ENCODE measurements at regions not wholly inside any gene's neighbourhood (a gene's known extent, or its start where the extent isn't known, plus 50 kb on each side); places are given as distances from the start of the nearest gene placed in this dataset.

DNA sequence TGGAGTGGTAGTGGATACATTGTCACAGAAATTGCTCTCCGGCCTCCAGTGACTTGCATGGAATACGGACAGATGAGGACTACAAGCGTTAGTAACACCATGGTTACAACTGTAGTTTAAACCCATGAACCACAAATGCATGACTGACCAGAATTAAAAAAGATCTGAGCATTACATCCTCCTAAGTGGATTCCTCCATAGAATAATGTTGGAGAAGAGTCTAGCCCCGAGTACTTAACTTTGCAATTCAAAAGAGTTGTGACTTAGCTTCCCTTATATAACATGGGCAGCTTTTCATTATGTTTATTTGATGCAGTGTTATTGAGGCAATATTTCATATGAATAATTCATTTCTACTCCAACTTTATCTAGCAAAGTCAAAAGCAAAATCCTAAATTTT, 457.2 kb upstream of the TMPO start:
- FAIRE-seq = no peak

DNA sequence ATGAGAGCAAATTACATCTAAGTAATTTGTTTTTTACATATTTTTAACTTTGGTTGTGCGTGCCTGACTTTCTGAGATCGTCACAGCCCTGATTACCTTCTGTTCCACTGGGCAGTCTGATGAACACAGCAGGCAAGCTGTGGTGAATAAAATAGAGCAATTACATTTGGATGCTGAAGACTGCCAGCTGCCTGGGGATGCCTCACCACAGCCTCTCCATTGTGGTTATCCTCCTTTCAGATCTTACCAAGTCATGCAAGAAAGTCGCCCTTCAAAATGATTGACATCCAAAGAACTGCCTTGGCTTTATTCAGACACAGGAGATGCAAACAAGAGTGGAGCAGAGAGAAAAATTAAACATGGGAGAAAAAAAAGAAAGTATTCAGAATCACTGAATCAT, 456.6 kb upstream of the TMPO start:
- DNase-seq (ENCODE audit: low spot score) (no peak), FAIRE-seq (no peak)

More for the DNA sequence above, 457.2 kb upstream of the TMPO start:
- no peak for DNase-seq (ENCODE audit: low spot score)

DNA sequence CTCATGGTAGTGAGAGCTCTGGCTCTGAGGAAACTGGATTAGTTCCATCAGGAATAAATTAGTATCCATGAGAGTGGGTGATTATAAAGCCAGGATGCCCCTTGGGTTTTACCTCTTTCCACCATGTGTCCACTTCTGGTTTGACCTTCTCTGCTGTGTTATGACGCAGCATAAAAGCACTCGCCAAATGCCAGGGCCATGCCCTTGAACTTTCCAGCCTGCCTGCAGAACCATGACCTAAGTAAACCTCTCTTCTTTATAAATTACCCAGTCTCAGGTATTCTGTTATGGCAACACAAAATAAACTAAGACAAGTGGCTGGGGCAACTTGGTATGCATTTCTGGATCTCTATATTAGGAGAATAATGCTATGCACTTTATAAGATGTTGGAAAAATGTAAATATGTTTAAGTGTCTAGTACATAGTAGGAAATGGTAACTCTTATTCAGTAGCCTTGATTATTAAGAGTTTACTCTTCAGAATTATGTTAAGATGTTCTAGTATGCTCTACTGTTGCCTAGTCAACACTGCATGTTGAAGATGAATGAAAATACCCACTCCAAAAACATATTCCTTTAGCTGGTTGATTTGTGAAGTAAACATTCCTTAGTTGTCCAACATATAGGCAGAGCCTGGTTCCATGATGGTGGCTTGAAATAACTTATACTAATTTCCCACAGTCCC, 455.6 kb upstream of the TMPO start:
- FAIRE-seq (no peak), DNase-seq (ENCODE audit: low spot score) (no peak)

DNA sequence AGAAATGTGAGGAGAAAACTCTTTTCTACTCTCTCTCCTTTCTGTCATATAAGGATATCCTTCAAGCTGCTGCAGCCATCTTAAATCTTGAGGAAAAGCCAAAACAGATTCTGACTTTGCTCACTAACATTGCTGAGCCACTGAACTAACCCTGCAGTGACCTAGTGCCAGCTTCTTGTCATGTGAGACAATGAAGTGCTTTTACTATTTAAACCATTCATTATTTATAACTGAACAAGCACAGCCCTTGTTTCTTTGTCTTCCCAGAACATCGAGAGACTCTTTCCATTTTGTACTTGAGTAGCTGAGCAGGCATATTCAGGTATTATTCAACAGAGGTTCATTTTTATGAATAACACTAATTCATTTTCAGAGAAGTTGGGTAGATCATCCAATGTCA, 455.0 kb upstream of the TMPO start:
- DNase-seq (ENCODE audit: low spot score) (no peak), FAIRE-seq (no peak)

DNA sequence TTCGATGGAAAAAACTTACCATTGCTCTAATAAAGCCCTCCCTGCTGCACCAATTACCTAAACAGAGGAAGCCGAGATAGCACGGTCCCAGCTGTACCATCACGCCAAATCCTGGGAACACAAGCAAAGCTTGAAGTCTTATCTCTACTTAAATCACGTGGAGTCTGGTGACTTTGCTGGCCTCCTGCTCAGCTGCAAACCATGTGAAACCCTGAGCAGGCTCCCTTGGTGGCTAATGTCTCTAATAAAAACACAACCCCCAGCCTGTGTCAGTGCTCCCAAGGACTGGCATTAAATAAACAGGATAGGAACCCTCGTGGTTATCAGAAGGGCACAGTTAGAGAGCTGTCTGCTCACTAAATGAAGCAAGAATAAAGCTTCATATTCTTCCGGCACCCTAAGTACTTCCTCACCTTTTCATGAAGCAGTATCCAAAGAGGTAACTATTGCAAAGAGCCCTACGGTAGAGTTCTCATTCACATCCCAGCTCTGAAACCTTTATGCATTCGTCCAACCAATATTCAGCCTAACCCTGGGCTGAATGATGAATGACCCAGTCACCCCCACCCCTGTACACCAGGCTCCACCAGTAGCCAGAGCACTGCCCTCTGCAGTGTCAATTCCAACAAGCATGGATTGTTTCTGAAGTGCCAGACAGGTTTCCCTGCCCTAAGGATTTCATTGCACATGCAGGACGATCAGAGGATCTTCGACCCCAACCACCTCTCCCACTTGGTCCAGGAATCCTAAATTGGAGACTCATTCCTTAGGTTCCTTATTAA, 452.7 kb upstream of the TMPO start:
- DNase-seq (ENCODE audit: low spot score) (no peak), FAIRE-seq (no peak)

DNA sequence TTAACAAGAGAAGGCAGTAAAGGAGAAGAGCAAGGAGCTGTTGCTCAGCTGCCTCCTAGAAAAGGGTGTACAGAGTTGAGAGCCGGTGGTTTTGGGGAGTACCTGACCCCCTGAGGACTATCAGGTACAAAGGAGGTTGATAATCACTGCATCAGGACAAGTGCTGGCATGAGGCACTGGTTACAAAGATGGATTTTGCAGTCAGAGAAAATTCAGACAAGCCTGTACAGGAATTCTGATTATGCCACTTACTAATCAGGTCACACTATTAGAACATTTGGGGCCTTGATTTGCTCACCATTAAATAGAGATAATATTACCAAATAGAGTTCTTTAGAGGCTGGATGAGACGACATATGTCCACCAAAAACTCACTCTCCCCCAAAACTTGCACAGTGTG, 450.9 kb upstream of the TMPO start:
- DNase-seq (ENCODE audit: low spot score) = no peak
- FAIRE-seq = no peak

DNA sequence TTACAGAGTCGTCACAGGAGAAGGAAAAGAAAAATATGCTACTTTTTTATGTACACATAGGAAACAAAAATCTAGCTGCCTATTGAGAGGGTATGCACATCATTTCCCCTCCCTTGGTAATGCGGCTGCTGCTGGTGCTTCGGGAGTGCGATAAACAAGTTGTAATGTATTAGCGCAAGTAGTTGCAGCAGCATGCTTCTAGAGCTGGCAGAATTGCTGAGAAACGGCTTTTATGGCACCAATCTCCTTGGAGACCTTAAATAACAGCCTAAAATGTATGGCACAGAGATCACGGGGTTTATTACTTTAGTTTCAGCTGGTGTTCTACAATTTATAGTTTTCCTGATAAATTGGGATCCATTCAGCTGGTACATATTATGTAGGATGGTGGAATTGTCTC, 447.6 kb upstream of the TMPO start:
- DNase-seq (ENCODE audit: low spot score) (no peak), FAIRE-seq (no peak)

DNA sequence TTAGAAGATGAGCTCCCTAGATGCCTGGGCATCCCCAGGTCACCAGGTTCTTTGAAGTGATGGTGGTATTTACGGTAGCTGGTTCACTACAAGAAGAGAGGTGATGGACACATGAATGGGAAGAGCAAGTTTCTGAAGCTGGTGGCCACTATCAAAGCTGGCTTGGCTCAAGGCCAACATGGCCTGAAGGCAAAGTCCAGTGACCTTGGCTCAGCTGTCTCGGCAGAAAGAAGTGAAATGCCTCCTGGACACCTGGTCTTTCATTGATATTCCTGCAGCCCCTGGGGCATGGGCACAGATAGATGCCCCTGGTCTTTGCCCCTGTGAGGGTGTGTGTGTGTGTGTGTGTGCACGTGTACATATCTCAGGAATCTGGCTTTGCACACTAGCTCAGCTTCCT, 441.8 kb upstream of the TMPO start:
- FAIRE-seq (no peak), DNase-seq (ENCODE audit: low spot score) (no peak)

DNA sequence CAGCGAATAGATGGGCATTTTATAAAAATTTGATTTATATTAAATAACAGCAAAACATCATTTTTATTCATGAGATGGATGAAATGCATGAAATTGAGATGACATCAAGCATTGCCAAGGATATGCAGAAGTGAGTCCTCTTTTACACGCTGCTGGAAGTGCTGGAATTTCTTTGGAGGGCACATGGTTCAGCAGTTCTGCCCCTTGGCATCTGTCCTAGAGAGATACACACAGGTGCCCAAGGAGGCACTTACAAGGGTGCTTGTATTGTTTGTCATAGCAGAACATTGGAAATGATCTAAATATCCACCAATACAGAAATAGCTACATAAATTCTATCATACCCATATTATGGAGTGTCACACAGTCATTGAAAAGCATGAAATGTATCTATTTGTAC, 441.1 kb upstream of the TMPO start:
- FAIRE-seq = no peak
- DNase-seq (ENCODE audit: low spot score) = no peak

DNA sequence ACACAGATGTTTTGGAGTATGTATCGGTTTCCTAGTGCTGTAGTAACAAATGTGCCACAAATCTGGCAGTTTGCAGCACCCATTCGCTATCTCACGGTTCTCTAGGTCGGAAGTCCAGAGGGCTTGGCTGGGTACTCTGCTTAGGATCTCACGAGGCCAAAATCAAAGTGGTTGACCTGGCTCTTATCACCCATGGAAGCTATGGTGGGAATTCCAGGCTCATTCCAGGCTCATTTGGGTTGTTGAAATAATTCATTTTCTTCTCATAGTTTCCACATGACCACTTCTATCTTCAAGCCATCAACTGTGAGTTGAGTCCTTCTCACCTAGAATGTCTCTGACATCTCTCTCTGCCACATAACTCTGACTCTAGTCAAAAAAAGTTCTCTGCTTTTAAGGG, 431.0 kb upstream of the TMPO start:
- FAIRE-seq = no peak
- DNase-seq (ENCODE audit: low spot score) = no peak

DNA sequence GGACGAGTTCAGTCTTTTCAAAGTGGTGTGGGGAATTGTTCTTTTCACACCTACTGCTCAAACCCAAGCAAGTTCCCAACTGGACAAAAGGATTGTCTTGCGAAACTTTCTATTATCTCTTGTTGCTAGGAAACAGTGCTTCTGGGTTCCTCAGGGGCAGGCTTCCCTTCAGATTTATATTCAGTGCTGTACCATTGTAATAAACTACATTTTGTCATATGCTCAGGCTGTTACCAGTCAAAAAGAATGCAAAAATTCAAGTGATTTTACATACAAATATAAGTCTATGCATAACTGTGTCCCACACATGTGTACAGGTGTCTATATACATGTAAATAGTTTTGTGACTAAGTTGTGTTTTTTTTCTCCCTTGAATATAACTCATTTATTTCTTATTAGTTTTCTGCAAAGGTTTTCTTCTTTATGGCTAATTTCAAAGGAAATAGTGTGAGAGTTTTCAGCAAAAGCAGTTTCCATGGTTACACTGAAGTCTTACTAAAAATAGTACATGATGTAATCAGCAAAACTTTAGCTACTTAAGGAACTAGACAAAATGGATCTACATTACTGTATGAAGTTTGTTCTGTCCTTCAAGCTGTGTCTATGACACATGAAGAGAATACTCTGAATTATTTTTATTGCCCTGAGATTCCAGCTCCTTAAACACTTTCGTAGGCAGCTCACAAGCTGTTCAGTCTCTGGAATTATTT, 430.2 kb upstream of the TMPO start:
- FAIRE-seq = no peak
- DNase-seq (ENCODE audit: low spot score) = no peak

DNA sequence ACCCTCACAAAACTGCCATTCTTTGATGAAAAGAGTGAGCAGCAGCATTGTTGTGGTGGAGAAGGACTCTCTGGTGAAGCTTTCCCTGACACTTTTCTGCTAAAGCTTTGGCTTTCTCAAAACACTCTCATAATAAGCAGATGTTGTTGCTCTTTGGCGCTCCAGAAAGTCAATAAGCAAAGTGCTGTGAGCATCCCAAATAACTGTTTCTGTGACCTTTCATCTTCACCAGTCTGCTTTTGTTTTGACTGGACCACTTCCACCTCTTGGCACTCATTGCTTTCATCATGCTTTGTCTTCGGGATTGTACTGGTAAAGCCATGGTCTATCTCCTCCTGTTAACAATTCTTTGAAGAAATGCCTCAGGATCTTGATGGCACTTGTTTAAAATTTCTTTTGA, 424.7 kb upstream of the TMPO start:
- FAIRE-seq (no peak), DNase-seq (ENCODE audit: low spot score) (no peak)

DNA sequence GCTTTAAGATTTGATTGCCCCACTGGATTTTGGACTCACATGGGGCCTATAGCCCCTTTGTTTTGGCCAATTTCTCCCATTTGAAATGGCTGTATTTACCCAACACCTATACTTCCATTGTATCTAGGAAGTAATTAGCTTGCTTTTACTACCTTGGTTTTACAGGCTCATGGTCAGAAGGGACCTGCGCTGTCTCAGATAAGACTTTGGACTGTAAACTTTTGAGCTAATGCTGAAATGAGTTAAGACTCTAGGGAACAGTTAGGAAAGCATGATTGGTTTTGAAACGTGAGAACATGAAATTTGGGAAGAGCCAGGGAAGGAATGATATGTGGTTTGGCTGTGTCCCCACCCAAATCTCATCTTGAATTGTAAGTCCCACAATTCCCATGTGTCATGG, 419.0 kb upstream of the TMPO start:
- DNase-seq (ENCODE audit: low spot score) (no peak), FAIRE-seq (no peak)

DNA sequence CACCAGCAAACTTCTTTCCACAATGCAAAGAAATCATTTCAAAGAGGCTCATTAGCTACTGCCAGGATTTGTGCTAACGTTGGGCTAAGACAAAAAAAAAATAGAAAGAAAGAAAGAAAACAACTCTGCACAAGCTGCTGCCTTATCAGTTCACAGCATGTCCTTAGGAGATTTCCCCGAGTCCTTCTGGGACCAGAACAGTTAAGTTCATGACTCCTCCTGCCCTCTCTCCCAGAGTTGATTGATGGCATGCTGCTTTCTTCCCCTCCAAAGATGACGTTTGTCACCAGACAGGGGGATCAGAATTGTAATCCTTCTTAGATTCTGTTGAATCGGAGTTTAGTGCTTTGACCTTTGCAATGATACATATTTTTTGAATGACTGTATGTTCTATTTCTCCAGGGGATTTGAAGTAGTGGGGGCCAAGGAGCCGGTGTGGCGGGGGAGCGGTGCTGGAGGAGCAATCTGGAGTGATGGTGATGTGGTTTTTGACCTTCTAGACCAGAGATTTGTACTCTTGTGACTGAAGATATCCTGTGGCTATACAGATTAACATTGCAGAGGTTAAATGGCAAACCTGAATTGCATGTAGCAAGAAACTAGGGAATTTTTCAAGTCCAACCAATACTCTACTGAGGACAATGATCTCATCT, 409.2 kb upstream of the TMPO start:
- DNase-seq (ENCODE audit: low spot score) (no peak), FAIRE-seq (no peak)

DNA sequence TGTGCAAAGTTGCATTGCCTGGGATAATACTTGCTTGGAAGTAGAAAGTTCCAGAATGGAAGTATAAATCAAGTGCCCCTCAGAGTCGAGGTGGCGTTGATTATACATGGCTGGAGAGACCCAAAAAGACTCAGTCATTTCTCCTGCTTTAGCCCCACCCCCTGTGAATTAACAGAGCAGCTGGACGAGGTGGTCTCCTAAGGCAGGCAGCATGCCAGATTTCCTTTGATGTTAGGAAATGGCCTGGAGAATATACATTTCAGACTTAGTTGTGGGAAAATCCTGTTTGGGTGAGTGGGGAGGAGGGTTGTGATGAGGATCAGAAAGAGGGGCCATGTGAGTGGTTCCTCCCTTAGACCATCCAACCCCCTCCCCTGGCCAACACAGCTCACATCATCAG, 406.1 kb upstream of the TMPO start:
- no peak for FAIRE-seq
- no peak for DNase-seq (ENCODE audit: low spot score)

DNA sequence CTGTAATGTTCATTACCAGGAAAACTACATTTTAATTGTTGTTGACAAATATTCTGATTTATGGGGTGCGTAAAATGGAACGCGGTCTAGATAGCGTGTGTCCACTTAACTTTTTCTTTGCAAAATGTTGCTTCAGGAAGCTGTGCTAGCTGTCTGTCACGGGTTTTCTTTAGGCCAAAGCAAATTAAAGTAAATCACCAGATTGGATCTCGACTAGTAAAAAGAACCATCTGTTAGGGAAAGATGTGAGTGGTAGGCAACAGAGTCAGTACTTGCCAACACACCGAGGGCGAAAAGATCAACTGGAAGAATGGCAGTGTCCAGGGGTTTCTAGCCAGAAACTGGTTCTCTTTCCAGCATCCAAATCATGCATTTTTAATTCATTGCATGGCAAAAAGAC, 404.9 kb upstream of the TMPO start:
- no peak for DNase-seq (ENCODE audit: low spot score)
- FAIRE-seq = no peak

DNA sequence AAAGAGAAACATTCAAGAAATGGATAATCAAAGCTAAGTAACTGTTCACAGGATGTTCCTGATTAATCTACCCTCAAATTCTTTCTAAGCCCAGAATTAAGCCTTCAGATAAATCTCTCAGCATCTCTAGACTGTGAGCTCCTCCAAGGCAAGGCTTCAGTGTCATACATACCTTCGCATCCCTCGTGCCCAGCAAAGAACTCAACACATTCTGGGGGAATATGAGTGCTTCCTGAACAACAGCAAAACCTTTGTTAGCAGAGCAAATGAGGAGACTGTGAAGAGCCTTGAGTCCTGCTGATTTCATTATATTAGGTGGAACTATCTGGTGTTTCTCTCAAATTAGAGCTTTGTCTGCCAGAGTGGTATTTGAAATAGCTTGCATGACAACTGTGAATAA, 401.8 kb upstream of the TMPO start:
- DNase-seq (ENCODE audit: low spot score) (no peak), FAIRE-seq (no peak)

DNA sequence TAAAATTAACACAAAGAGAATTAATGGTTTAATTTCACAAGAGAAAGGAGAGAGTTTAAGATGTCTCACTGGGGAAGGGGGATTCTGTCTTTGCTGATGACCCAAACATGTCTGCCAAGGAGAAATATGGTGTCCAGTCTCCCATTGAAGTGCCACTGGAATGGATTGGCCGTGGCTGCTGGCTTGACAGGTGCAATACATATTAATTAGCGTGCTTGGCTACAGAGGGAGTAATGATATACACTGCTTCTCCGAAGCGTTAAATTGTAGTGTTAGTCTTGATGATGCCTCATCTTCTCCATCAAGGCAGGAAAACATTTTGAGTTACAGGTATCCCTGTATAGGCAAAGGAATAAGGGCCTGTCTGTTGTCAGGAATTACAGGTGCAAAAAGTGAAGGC, 393.4 kb upstream of the TMPO start:
- FAIRE-seq (no peak), DNase-seq (ENCODE audit: low spot score) (no peak)

DNA sequence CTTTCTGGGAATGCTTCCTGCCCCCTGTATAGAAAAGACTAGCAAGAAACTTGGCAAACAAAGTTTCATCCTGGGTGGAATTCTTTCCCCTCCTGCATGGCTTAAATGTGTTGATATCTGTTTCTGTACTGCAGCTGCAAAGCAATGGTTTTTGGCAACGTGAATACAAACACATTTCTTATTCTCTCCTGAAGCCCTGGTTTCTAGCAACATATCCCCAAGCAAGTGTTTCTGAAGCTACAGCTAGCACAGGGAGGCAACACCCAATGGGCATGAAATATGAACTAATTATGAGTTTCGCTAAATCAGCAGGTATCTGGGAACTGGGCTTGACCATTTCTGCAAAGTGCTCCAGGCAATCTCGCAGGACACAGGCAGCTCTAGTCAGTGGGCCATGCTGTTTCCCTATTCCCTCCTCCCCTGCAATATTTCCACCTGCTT, 392.3 kb upstream of the TMPO start:
- FAIRE-seq (no peak), DNase-seq (ENCODE audit: low spot score) (no peak)

DNA sequence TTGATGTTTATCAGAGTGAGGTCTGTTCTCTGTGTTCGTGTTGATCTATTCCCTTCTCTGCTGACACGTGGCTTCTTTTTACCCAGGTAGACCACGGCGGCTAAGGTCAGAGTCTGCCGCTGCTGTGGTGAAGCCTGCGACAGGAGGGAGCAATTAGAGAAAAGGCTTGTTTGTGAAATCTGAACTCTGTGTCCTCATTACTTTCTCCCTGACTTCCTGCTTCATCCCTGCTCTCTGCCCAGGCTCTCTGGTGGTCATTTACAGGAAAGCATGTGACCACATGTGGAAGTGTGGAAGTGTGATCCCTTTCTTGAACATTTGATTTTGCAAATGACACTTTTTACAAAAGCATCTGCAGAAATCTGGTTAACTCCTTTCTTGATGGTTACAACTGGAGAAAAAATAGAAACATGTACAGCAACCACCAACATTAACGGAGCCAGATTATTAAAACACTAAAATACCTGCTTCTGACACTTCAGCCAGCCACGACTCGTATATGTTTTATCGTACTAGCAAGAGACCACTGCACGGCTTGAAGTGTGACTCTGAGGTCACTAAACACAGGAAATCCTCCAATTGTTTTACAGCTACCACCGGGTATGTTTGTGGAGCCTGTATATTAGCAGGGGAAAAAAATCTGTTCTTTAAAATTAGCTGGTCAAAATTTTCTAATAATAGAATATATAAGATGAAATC, 388.6 kb upstream of the TMPO start:
- no peak for FAIRE-seq

DNA sequence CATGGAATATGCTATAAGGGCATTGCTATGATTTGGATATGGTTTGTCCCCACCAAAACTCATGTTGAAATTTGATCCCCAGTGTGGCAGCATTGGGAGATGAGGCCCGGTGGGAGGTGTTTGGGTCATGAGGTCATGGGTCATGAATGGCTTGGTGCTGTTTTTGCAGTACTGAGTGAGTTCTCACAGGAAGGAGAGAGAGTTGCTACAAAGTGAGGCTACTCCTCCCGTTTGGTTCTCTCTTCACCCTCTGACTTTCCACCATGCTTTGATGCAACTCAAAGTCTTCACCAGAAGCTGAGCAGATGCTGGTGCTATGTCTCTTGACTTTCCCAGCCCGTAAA, 388.1 kb upstream of the TMPO start:
- no peak for DNase-seq (ENCODE audit: low spot score)
- FAIRE-seq = no peak

More for the DNA sequence above, 388.6 kb upstream of the TMPO start:
- DNase-seq (ENCODE audit: low spot score) = no peak

DNA sequence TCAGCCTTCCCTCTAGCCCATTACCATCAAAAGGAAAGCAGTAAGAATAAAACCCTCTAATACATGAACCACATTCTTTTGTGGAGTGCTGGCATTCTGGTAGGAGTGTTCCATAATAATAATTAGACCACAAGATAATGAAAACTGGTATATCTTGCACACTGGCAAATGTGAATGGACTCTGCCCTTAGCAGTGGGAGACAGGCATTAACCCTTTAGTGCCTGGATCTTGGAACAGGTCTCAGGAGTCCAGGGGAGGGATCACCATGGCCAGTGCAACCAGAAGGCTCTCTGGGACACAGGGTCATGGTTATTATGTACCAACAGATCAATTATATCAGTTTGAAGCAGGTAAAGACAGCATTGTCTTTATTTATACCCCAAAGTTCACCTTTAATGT, 387.5 kb upstream of the TMPO start:
- no peak for DNase-seq (ENCODE audit: low spot score)
- no peak for FAIRE-seq
